T-helper 1 cell treated with Interleukin-12 subunit alpha and Interleukin-12 subunit beta and Interleukin-4 antibody, amounts not matched to agents 30 μg/mL and 1 μg/mL, for 36 hours (primary cell): ENCODE measurements at regions not wholly inside any gene's neighbourhood (a gene's known extent, or its start where the extent isn't known, plus 50 kb on each side); places are given as distances from the start of the nearest gene placed in this dataset.
"Not testable (repeated sequence)": the region's sequence is repeated elsewhere in the genome, so short reads cannot be mapped to it uniquely, and the experiment has no call there.

Experiments used
- H3K27ac Mint-ChIP-seq: one replicate; pipeline ENCODE4 v1.8.0; 2021; ENCODE audit warnings: mild to moderate bottlenecking, mixed read lengths
- H3K27me3 Mint-ChIP-seq: one replicate; pipeline ENCODE4 v1.8.0; 2021; ENCODE audit warnings: low read depth, mixed read lengths
- H3K36me3 Mint-ChIP-seq: one replicate; pipeline ENCODE4 v1.8.0; 2021; ENCODE audit warnings: low read depth, mixed read lengths
- H3K4me1 Mint-ChIP-seq: one replicate; pipeline ENCODE4 v1.8.0; 2021; ENCODE audit warnings: low read depth, mixed read lengths
- H3K4me3 Mint-ChIP-seq: one replicate; pipeline ENCODE4 v1.8.0; 2021; ENCODE audit warnings: mild to moderate bottlenecking, moderate library complexity, mixed read lengths
- H3K9me3 Mint-ChIP-seq: one replicate; pipeline ENCODE4 v1.8.0; 2021; ENCODE audit warnings: mixed read lengths

- H3K9me3 Mint-ChIP-seq = no peaks in the 10 kb centered on the region
- no peaks in the 10 kb centered on the region for H3K4me1 Mint-ChIP-seq
- no peak overlapping the region for H3K4me3 Mint-ChIP-seq
- no peak overlapping the region for H3K27ac Mint-ChIP-seq
- no peaks in the 10 kb centered on the region for H3K36me3 Mint-ChIP-seq
- H3K27me3 Mint-ChIP-seq = peaks cover 18% of the 10 kb centered on the region
Observed at GRCh38 chr5:108515517-108516105, 133.7 kb upstream of the FBXL17 start.

DNA sequence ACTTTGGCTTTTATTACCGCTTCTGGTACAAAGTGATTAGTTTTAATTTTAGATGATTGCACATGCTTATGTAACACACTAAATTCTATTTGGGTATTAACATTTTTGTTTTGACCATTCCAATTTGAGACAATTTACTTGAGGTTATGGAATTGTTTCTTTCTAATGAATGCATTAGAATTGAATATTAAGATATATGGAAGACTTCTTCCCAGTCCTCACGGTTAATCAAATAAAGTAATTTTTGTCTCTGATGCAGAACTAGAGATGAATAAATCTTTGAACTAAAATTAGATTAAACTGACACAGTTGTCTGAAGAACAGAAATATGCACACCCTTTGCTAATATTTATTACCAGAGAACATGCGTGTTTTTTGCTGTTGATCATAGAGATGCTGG, 127.1 kb upstream of the FBXL17 start:
- Mint-ChIP-seq H3K4me1 (no peaks in the 10 kb centered on the region), H3K4me3 (no peak overlapping the region), H3K36me3 (no peaks in the 10 kb centered on the region), H3K9me3 (no peaks in the 10 kb centered on the region), H3K27ac (no peak overlapping the region), H3K27me3 (peaks cover 18% of the 10 kb centered on the region)

DNA sequence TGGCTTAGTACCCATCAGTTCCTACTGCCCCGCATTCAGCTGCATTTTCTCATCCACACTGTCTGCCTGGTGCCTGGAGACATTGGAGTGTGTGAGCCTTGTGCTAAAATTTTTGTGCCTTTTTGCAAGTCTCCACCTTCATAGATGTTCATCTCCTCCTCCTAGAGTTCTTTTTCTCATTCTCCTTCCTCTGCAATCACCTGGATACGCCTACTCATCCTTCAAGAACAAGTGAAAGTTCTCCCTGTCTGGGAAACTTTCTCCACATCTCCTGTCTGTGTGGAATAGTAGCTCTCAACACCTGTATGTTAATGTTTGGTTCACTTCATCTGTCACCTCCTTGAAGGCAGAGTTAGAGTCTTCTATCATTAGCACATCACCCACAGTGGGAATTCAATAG, 125.7 kb upstream of the FBXL17 start:
- H3K27ac Mint-ChIP-seq = no peak overlapping the region
- H3K36me3 Mint-ChIP-seq = no peaks in the 10 kb centered on the region
- H3K4me1 Mint-ChIP-seq = no peaks in the 10 kb centered on the region

DNA sequence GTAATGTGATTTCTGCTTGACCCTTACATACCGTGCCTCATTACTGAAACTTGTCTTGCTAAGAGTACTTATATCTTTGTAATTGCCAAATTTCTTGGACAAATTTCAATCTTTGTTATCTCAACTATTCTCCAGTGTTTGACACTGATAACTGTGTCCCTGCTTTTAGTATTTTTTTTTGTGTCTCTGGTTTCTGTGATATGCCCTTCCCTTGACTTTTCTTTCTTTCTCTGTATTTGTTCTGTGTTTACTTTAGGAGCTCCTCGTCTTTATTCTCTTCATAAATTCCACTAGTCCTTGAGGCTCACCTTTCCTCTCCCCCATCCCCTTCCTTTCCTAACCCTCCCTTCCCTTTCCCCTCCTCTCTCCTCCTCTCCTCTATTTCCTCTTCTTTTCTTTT, 123.7 kb upstream of the FBXL17 start:
- Mint-ChIP-seq H3K9me3 (peaks cover 4% of the 10 kb centered on the region), H3K4me1 (no peaks in the 10 kb centered on the region), H3K4me3 (no peak overlapping the region), H3K27ac (no peak overlapping the region), H3K27me3 (peaks cover under 1% of the 10 kb centered on the region), H3K36me3 (no peaks in the 10 kb centered on the region)

More for the DNA sequence above, 125.7 kb upstream of the FBXL17 start:
- Mint-ChIP-seq H3K27me3 (peaks cover 10% of the 10 kb centered on the region), H3K4me3 (no peak overlapping the region), H3K9me3 (no peaks in the 10 kb centered on the region)

GRCh38 chr5:108504974-108505373, 123.1 kb upstream of the FBXL17 start:
- Mint-ChIP-seq H3K27me3 (no peaks in the 10 kb centered on the region), H3K4me1 (no peaks in the 10 kb centered on the region), H3K4me3 (no peak overlapping the region), H3K27ac (no peak overlapping the region), H3K36me3 (no peaks in the 10 kb centered on the region), H3K9me3 (peaks cover 4% of the 10 kb centered on the region)

DNA sequence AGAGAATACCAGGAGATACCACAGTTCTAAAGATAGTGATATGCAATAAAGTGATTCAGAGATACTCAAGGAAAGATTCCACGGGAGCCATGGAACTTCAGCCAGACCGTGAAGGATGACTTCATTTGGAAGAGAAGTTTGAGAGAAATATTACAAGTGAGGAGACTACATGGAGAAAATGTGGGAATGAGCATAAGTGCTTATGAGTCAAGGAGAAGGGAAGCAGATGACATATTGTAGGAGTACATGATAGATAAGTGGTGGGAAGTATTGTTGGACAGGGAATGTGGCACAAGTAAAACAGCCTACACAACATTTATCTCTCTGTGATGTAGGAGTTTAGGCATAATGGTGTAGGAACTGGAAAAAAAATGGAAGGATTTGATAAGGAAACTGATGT, 122.1 kb upstream of the FBXL17 start:
- Mint-ChIP-seq H3K4me3 (no peak overlapping the region), H3K27ac (no peak overlapping the region), H3K9me3 (peaks cover 7% of the 10 kb centered on the region), H3K27me3 (no peaks in the 10 kb centered on the region), H3K36me3 (no peaks in the 10 kb centered on the region), H3K4me1 (no peaks in the 10 kb centered on the region)

- not testable (repeated sequence) for H3K4me1 Mint-ChIP-seq, H3K4me3 Mint-ChIP-seq, H3K27me3 Mint-ChIP-seq, H3K9me3 Mint-ChIP-seq, H3K36me3 Mint-ChIP-seq, H3K27ac Mint-ChIP-seq
Observed at GRCh38 chr5:108495615-108496014, 113.7 kb upstream of the FBXL17 start.

DNA sequence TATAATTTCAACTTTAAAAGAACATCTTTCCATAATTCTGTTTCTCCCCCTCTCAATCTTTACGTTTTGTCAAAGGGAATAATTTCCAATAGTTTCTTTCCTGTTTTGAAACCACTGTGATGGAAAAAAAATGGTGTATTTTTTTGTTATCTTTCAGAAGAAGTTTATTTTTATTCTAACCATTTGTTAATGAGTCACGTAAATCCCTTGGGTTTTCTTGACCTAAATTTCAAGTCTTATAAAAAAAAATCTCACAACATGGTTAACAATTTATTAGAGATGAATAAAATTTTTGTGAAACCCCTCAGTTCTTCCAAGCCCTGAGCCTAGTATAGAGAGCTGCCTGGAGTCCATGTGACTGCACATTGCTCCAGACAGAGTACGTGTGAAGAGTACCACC, 106.1 kb upstream of the FBXL17 start:
- Mint-ChIP-seq H3K27ac (no peak overlapping the region), H3K4me1 (no peaks in the 10 kb centered on the region), H3K9me3 (peaks cover 9% of the 10 kb centered on the region)

DNA sequence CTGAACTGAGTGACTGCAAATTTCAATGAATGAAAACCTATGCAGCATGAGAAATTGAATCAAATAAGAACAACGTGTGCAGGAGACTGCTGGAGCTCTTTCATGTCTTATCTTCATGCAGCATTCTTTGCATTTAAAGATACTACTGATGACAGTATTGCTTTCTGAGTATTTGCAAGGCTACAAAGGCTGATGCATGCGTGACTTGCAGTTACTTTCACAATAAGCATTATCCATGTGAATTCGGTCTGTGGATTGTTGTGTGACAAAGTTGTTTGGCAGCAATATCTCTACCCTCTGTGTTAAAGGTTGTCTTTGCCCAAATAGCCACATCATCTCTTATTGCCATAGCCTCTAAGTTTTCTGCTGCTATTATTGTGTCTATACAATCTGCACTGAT, 102.1 kb upstream of the FBXL17 start:
- H3K4me3 Mint-ChIP-seq = no peak overlapping the region
- H3K9me3 Mint-ChIP-seq = peaks cover 4% of the 10 kb centered on the region
- peaks cover 3% of the 10 kb centered on the region for H3K27me3 Mint-ChIP-seq
- H3K27ac Mint-ChIP-seq = no peak overlapping the region
- no peaks in the 10 kb centered on the region for H3K4me1 Mint-ChIP-seq
- H3K36me3 Mint-ChIP-seq = no peaks in the 10 kb centered on the region

More for the DNA sequence above, 106.1 kb upstream of the FBXL17 start:
- Mint-ChIP-seq H3K36me3 (no peaks in the 10 kb centered on the region), H3K4me3 (no peak overlapping the region), H3K27me3 (peaks cover 3% of the 10 kb centered on the region)

- Mint-ChIP-seq H3K36me3 (no peaks in the 10 kb centered on the region), H3K4me1 (no peaks in the 10 kb centered on the region), H3K4me3 (no peak overlapping the region), H3K9me3 (no peaks in the 10 kb centered on the region), H3K27me3 (no peaks in the 10 kb centered on the region), H3K27ac (no peak overlapping the region)
Observed at GRCh38 chr5:108481355-108481931, 99.5 kb upstream of the FBXL17 start.

- Mint-ChIP-seq H3K4me1 (no peaks in the 10 kb centered on the region), H3K4me3 (no peak overlapping the region), H3K27ac (no peak overlapping the region), H3K27me3 (peaks cover 8% of the 10 kb centered on the region), H3K9me3 (no peaks in the 10 kb centered on the region), H3K36me3 (no peaks in the 10 kb centered on the region)
Observed at GRCh38 chr5:108472237-108472636, 90.3 kb upstream of the FBXL17 start.

- H3K4me1 Mint-ChIP-seq = no peaks in the 10 kb centered on the region
- no peak overlapping the region for H3K27ac Mint-ChIP-seq
- no peaks in the 10 kb centered on the region for H3K36me3 Mint-ChIP-seq
- no peaks in the 10 kb centered on the region for H3K9me3 Mint-ChIP-seq
- no peaks in the 10 kb centered on the region for H3K27me3 Mint-ChIP-seq
- H3K4me3 Mint-ChIP-seq = no peak overlapping the region
Observed at GRCh38 chr5:108467563-108467962, 85.7 kb upstream of the FBXL17 start.

GRCh38 chr5:108461628-108462367, 79.9 kb upstream of the FBXL17 start:
- Mint-ChIP-seq H3K27ac (no peak overlapping the region), H3K4me1 (no peaks in the 10 kb centered on the region), H3K27me3 (no peaks in the 10 kb centered on the region), H3K4me3 (no peak overlapping the region), H3K9me3 (peaks cover 9% of the 10 kb centered on the region), H3K36me3 (no peaks in the 10 kb centered on the region)

DNA sequence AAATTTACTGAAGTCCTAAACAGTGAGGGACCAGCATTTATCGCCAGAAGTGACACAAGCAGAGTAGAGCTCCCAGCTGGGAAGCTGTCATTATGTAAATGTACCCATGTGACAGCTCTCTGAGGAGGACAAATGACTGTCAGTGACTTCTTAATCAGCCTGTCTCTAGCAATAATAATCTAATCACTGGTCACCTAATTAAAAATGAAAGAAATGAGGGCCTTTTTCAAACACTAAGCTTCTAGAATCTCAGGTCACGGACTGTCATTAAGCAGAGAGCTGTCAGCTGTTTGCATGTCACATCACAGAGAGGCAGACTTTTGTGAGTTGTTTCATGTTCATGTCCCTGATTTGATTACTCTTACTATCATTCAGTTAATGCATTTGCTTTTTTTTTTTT, 77.9 kb upstream of the FBXL17 start:
- Mint-ChIP-seq H3K27ac (no peak overlapping the region), H3K9me3 (peaks cover 13% of the 10 kb centered on the region), H3K4me3 (no peak overlapping the region), H3K27me3 (no peaks in the 10 kb centered on the region), H3K4me1 (no peaks in the 10 kb centered on the region), H3K36me3 (no peaks in the 10 kb centered on the region)

- H3K4me1 Mint-ChIP-seq = no peaks in the 10 kb centered on the region
- no peaks in the 10 kb centered on the region for H3K36me3 Mint-ChIP-seq
Observed at GRCh38 chr5:108451269-108451668, 69.4 kb upstream of the FBXL17 start.

More at GRCh38 chr5:108451269-108451668, 69.4 kb upstream of the FBXL17 start:
- Mint-ChIP-seq H3K27me3 (no peaks in the 10 kb centered on the region), H3K9me3 (peaks cover 12% of the 10 kb centered on the region), H3K27ac (no peak overlapping the region), H3K4me3 (no peak overlapping the region)
